ENCODE measurements at regions not wholly inside any gene's neighbourhood (a gene's known extent, or its start where the extent isn't known, plus 50 kb on each side); places are given as distances from the start of the nearest gene placed in this dataset.

GRCh38 chr13:80131204-80131603 is 209.7 kb downstream of the SPRY2 start:
- intact Hi-C loops (cut with micrococcal nuclease) = no loop called here
- POLR2A ChIA-PET = no interaction called here
- H4K20me1 ChIP-seq (ENCODE audit: insufficient read depth) = no peaks in the 10 kb centered on the region
- no peak overlapping the region for H3K27ac ChIP-seq (ENCODE audit: low read depth, low read length)
- H3K36me3 ChIP-seq (ENCODE audit: control insufficient read depth in 1 of 2, insufficient read depth in 2 of 2, low read length in 2 of 2) = no peaks in the 10 kb centered on the region
- H2AFZ ChIP-seq (ENCODE audit: low read depth, low read length, poor library complexity, severe bottlenecking) = peak overlapping the region; percentile 54
- no peaks in the 10 kb centered on the region for H3K27me3 ChIP-seq (ENCODE audit: insufficient read depth, low read length)
- H3K9me2 ChIP-seq (ENCODE audit: insufficient read depth) = no peaks in the 10 kb centered on the region
- H3K9me3 ChIP-seq (ENCODE audit: control insufficient read depth in 1 of 2, insufficient read depth in 1 of 2, low read depth in 1 of 2, low read length in 2 of 2) = no peaks in the 10 kb centered on the region
- peaks cover 2 to 13% of the 10 kb centered on the region in 2 experiments; a peak in 3 of 4 replicates for H3K4me1 ChIP-seq (ENCODE audit: control insufficient read depth in 1 of 2, insufficient read depth in 2 of 2, low read length in 2 of 2)
- ATAC-seq (no peak), DNase-seq (ENCODE audit: low read depth, low spot score) (no peak)
- H3K79me2 ChIP-seq (ENCODE audit: insufficient read depth, low read length) = no peaks in the 10 kb centered on the region
- TF ChIP-seq CBX3 (IDR thresholded peaks at IDR 0.05; ENCODE audit: low read depth) = no peak
- TF ChIP-seq RAD21 (IDR thresholded peaks at IDR 0.05; ENCODE audit: low read depth) = no peak
- TF ChIP-seq FOSL1 (IDR thresholded peaks at IDR 0.05; ENCODE audit: low read depth) = no peak
- TF ChIP-seq POLR2A (IDR thresholded peaks at IDR 0.05; ENCODE audit: borderline replicate concordance, extremely low read depth, insufficient read depth, insufficient read length) = no peak
- no peak for TF ChIP-seq YY1 (IDR thresholded peaks at IDR 0.05; ENCODE audit: extremely low read depth, insufficient replicate concordance, low read depth, low read length)
- no peak for TF ChIP-seq EZH2phosphoT487 (IDR thresholded peaks at IDR 0.05; ENCODE audit: borderline replicate concordance)
- TF ChIP-seq SP1 (IDR thresholded peaks at IDR 0.05; ENCODE audit: low read depth) = no peak
- TF ChIP-seq ATF3 (IDR thresholded peaks at IDR 0.05) = no peak
- TF ChIP-seq ZBTB33 (IDR thresholded peaks at IDR 0.05; ENCODE audit: extremely low read depth, insufficient replicate concordance, low read length) = no peak
- TF ChIP-seq SIN3A (IDR thresholded peaks at IDR 0.05; ENCODE audit: low read depth) = no peak
- TF ChIP-seq CEBPB (IDR thresholded peaks at IDR 0.05; ENCODE audit: low read depth) = no peak
- no peak for TF ChIP-seq REST (IDR thresholded peaks at IDR 0.05; ENCODE audit: low read depth)
- CTCF ChIA-PET = no interaction called here
- BruUV-seq (replicated peaks) = no TSS peak
- peak overlapping the region; percentile 6; the same call in 1 of the 2 replicates for H3K4me2 ChIP-seq (ENCODE audit: low read length)
- H3K9ac ChIP-seq (ENCODE audit: low read length) = no peak overlapping the region
- RAD21 ChIA-PET (ENCODE audit: low non-redundant PET in 1 of 2, low total read pairs in 2 of 2, uncharacterized antibody in 2 of 2, unreplicated experiment in 2 of 2) = no interaction called here
- no peak overlapping the region for H3K4me3 ChIP-seq (replicated peaks in 1 of 2; ENCODE audit: low read depth in 1 of 2, low read length in 2 of 2)
